ENCODE measurements at regions not wholly inside any gene's neighbourhood (a gene's known extent, or its start where the extent isn't known, plus 50 kb on each side); places are given as distances from the start of the nearest gene placed in this dataset.

- Histone ChIP-seq H3K4me3 (no peak overlapping the region), H3K27ac (no peak overlapping the region), H3K27me3 (no peaks in the 10 kb centered on the region), H3K36me3 (no peaks in the 10 kb centered on the region), H3K4me1 (no peaks in the 10 kb centered on the region), H3K9me3 (no peaks in the 10 kb centered on the region)
- peak in 1 of 2 donors; percentile 22 for DNase-seq (ENCODE audit: low spot score in 2 of 2)
- intact Hi-C loops (cut with DNase I): no loop called here
- TF ChIP-seq CTCF (IDR thresholded peaks at IDR 0.05): no peak
Measured at GRCh38 chr3:13706886-13707285, 158.0 kb downstream of the FBLN2 start.

GRCh38 chr3:13706451-13706850 is 157.5 kb downstream of the FBLN2 start:
- Histone ChIP-seq H3K4me3 (no peak overlapping the region), H3K4me1 (no peaks in the 10 kb centered on the region), H3K9me3 (no peaks in the 10 kb centered on the region), H3K27me3 (no peaks in the 10 kb centered on the region), H3K36me3 (no peaks in the 10 kb centered on the region), H3K27ac (no peak overlapping the region)
- intact Hi-C loops (cut with DNase I): no loop called here
- peak in 1 of 2 donors; percentile 24 for DNase-seq (ENCODE audit: low spot score in 2 of 2)
- TF ChIP-seq CTCF (IDR thresholded peaks at IDR 0.05): no peak

GRCh38 chr3:13705702-13706280 is 156.9 kb downstream of the FBLN2 start:
- Histone ChIP-seq H3K4me3 (no peak overlapping the region), H3K36me3 (no peaks in the 10 kb centered on the region), H3K27me3 (no peaks in the 10 kb centered on the region), H3K27ac (no peak overlapping the region), H3K9me3 (no peaks in the 10 kb centered on the region), H3K4me1 (no peaks in the 10 kb centered on the region)
- intact Hi-C loops (cut with DNase I): no loop called here
- DNase-seq (ENCODE audit: low spot score in 2 of 2): peak in 1 of 2 donors; percentile 15
- TF ChIP-seq CTCF (IDR thresholded peaks at IDR 0.05): no peak

GRCh38 chr3:13705051-13705450 is 156.1 kb downstream of the FBLN2 start:
- intact Hi-C loops (cut with DNase I): no loop called here
- H3K4me3 ChIP-seq: no peak overlapping the region
- peak in 1 of 2 donors; percentile 47 for DNase-seq (ENCODE audit: low spot score in 2 of 2)
- H3K27me3 ChIP-seq: no peaks in the 10 kb centered on the region
- H3K36me3 ChIP-seq: no peaks in the 10 kb centered on the region
- no peaks in the 10 kb centered on the region for H3K4me1 ChIP-seq
- H3K9me3 ChIP-seq: no peaks in the 10 kb centered on the region
- H3K27ac ChIP-seq: no peak overlapping the region
- TF ChIP-seq CTCF (IDR thresholded peaks at IDR 0.05): no peak

GRCh38 chr3:13704174-13704573 is 155.2 kb downstream of the FBLN2 start:
- Histone ChIP-seq H3K27me3 (no peaks in the 10 kb centered on the region), H3K9me3 (no peaks in the 10 kb centered on the region), H3K27ac (no peak overlapping the region), H3K4me1 (no peaks in the 10 kb centered on the region), H3K36me3 (no peaks in the 10 kb centered on the region), H3K4me3 (no peak overlapping the region)
- intact Hi-C loops (cut with DNase I): no loop called here
- TF ChIP-seq CTCF (IDR thresholded peaks at IDR 0.05): no peak
- no peak for DNase-seq (ENCODE audit: low spot score in 2 of 2)

GRCh38 chr3:13703071-13703470 is 154.1 kb downstream of the FBLN2 start:
- TF ChIP-seq CTCF (IDR thresholded peaks at IDR 0.05): no peak
- Histone ChIP-seq H3K36me3 (no peaks in the 10 kb centered on the region), H3K27me3 (no peaks in the 10 kb centered on the region), H3K4me3 (no peak overlapping the region), H3K9me3 (no peaks in the 10 kb centered on the region), H3K27ac (no peak overlapping the region), H3K4me1 (no peaks in the 10 kb centered on the region)
- peak in 1 of 2 donors; percentile 11 for DNase-seq (ENCODE audit: low spot score in 2 of 2)
- intact Hi-C loops (cut with DNase I): no loop called here
